Kidney (tissue), 13 donors: ENCODE measurements at regions not wholly inside any gene's neighbourhood (a gene's known extent, or its start where the extent isn't known, plus 50 kb on each side); places are given as distances from the start of the nearest gene placed in this dataset.
A peak's percentile ranks its signal among the peaks of the same experiment; 100 is the strongest.

ENCODE experiments used
- DNase-seq, 5 donors: peaks; one replicate each; pipeline ENCODE4 v3.0.0-alpha.2; 2013 to 2020
- FAIRE-seq: peaks from 2 replicates; lab custom pipeline; 2012; peaks lifted over from hg19 to GRCh38; lab: Jason Lieb, UNC
- H3K27ac ChIP-seq, 2 donors: one replicate each; pipeline ENCODE4 v1.7.0; 2013; ENCODE audit warnings: low read depth in 2 of 2, low read length in 2 of 2, inconsistent platforms in 1 of 2
- H3K27me3 ChIP-seq: one replicate; pipeline ENCODE4 v1.7.1; 2013; ENCODE audit warnings: low read length, inconsistent platforms; ENCODE audit not compliant: control insufficient read depth, insufficient read depth
- H3K36me3 ChIP-seq, 3 donors: one replicate each; pipeline versions ENCODE4 v1.7.0 to v1.7.1; 2013; ENCODE audit warnings: low read length in 3 of 3, control low read depth in 1 of 3, inconsistent platforms in 1 of 3; ENCODE audit not compliant: insufficient read depth in 3 of 3, control insufficient read depth in 2 of 3
- H3K4me1 ChIP-seq, 3 donors: one replicate each; pipeline versions ENCODE4 v1.7.0 to v1.7.1; 2013; ENCODE audit warnings: low read length in 3 of 3, inconsistent platforms in 1 of 3, low read depth in 1 of 3; ENCODE audit not compliant: control insufficient read depth in 2 of 3, insufficient read depth in 2 of 3
- H3K4me3 ChIP-seq, 3 donors: one replicate each; pipeline versions ENCODE4 v1.7.0 to v1.8.1; 2013; ENCODE audit warnings: low read length in 3 of 3, control low read depth in 1 of 3, inconsistent platforms in 1 of 3
- H3K9ac ChIP-seq, 3 donors: one replicate each; pipeline versions ENCODE4 v1.7.0 to v1.7.1; 2013; ENCODE audit warnings: low read length in 3 of 3, control low read depth in 1 of 3, inconsistent platforms in 1 of 3
- H3K9me3 ChIP-seq, 3 donors: one replicate each; pipeline versions ENCODE4 v1.7.0 to v1.7.1; 2013; ENCODE audit warnings: low read length in 3 of 3, control low read depth in 1 of 3, inconsistent platforms in 1 of 3; ENCODE audit not compliant: control insufficient read depth in 2 of 3, insufficient read depth in 1 of 3
- CTCF ChIP-seq: IDR thresholded peaks from 3 replicates; pipeline ENCODE4 v1.5.1; 2012; ENCODE audit warnings: mild to moderate bottlenecking, moderate library complexity, borderline replicate concordance; ENCODE audit not compliant: insufficient read depth; ENCODE audit errors: extremely low read depth
- intact Hi-C: fragments of 100-400 bp; cut with DNase I; formaldehyde crosslinking; loops from one replicate; pipeline ENCODE4 v1.11.1; 2022
- donor health status: control.
- donor health status: control.
- donor health status: control.
- donor health status: control.
- donor health status: control.
- donor health status: DM: yes; HTN: yes; CAD: no.
- donor health status: Normal renal cell carcinoma (clear cell type).

GRCh38 chr16:73275024-73275423 is 227.1 kb upstream of the ZFHX3 start:
- H3K9me3 ChIP-seq, result no peaks in the 10 kb centered on the region
- H3K27me3 ChIP-seq, result no peaks in the 10 kb centered on the region
- no peak overlapping the region for H3K4me3 ChIP-seq
- no peak overlapping the region for H3K27ac ChIP-seq
- H3K9ac ChIP-seq, result no peak overlapping the region
- no peaks in the 10 kb centered on the region for H3K4me1 ChIP-seq
- no peak for DNase-seq
- intact Hi-C loops, result no loop called here
- FAIRE-seq, result no peak
- H3K36me3 ChIP-seq, result no peaks in the 10 kb centered on the region
- no peak for TF ChIP-seq CTCF

- DNase-seq (no peak), FAIRE-seq (no peak)
- TF ChIP-seq CTCF, result no peak
- Histone ChIP-seq H3K4me1 (no peaks in the 10 kb centered on the region), H3K9me3 (no peaks in the 10 kb centered on the region), H3K27ac (no peak overlapping the region), H3K9ac (no peak overlapping the region), H3K36me3 (no peaks in the 10 kb centered on the region), H3K4me3 (no peak overlapping the region), H3K27me3 (no peaks in the 10 kb centered on the region)
- intact Hi-C loops, result no loop called here
Measured at GRCh38 chr16:73274140-73274539, 226.2 kb upstream of the ZFHX3 start.

GRCh38 chr16:73268366-73268993 is 220.6 kb upstream of the ZFHX3 start:
- no peak overlapping the region for H3K4me3 ChIP-seq
- no peaks in the 10 kb centered on the region for H3K4me1 ChIP-seq
- FAIRE-seq, result no peak
- no peaks in the 10 kb centered on the region for H3K36me3 ChIP-seq
- TF ChIP-seq CTCF, result no peak
- no peaks in the 10 kb centered on the region for H3K27me3 ChIP-seq
- peak in 1 of 5 donors; percentile 3 for DNase-seq
- no peaks in the 10 kb centered on the region for H3K9me3 ChIP-seq
- intact Hi-C loops, result no loop called here
- no peak overlapping the region for H3K27ac ChIP-seq
- H3K9ac ChIP-seq, result no peak overlapping the region

GRCh38 chr16:73265935-73266334 is 218.0 kb upstream of the ZFHX3 start:
- no peak overlapping the region for H3K4me3 ChIP-seq
- FAIRE-seq, result no peak
- H3K4me1 ChIP-seq, result no peaks in the 10 kb centered on the region
- intact Hi-C loops, result no loop called here
- no peaks in the 10 kb centered on the region for H3K36me3 ChIP-seq
- H3K27me3 ChIP-seq, result no peaks in the 10 kb centered on the region
- DNase-seq, result no peak
- H3K9ac ChIP-seq, result no peak overlapping the region
- TF ChIP-seq CTCF, result no peak
- no peaks in the 10 kb centered on the region for H3K9me3 ChIP-seq
- no peak overlapping the region for H3K27ac ChIP-seq
